ENCODE measurements at regions not wholly inside any gene's neighbourhood (a gene's known extent, or its start where the extent isn't known, plus 50 kb on each side); places are given as distances from the start of the nearest gene placed in this dataset.

DNA sequence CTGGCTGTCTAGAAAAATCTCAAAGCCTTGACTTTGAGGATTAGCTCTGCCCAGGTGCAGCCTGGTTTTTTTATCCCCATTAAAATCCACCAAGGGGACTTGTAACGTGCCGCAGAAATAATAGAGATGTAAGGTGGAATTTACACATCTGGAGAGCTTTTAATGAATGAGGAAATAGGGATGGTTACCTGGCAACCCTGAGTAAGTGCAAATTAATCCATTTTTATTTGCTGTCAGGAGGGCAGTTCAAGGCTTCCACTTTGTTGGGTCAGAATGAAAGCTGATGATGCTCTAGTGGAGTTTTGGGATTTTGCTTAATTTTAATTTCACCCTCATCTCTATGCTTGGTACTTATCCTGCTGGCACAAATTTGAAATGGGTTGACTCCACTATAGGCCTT is 163.4 kb upstream of the CEP162 start:
- TF ChIP-seq CTCF (IDR thresholded peaks at IDR 0.05; ENCODE audit: poor library complexity) (no peak), EZH2phosphoT487 (IDR thresholded peaks at IDR 0.05; ENCODE audit: low read depth, severe bottlenecking, unreplicated experiment) (no peak), EZH2 (IDR thresholded peaks at IDR 0.05; ENCODE audit: borderline replicate concordance) (no peak)

All from hepatocyte (in vitro differentiated cells).